GM23338 (cell line): ENCODE measurements at regions not wholly inside any gene's neighbourhood (a gene's known extent, or its start where the extent isn't known, plus 50 kb on each side); places are given as distances from the start of the nearest gene placed in this dataset.

ENCODE experiments used
- CTCF ChIP-seq, 2 experiments: fragments of 200-600 bp in 1 of 2; sonication (generic) in 1 of 2; conservative IDR thresholded peaks; 2 replicates each; pipeline versions ENCODE4 v1.5.1 to v1.6.1; 2016 to 2017; ENCODE audit warnings: antibody characterized with exemption in 2 of 2, low read depth in 2 of 2, mild to moderate bottlenecking in 2 of 2, moderate library complexity in 1 of 2
- EZH2 ChIP-seq: fragments of 200-600 bp; sonication (generic); IDR thresholded peaks from one replicate; pipeline ENCODE4 v1.8.0; 2017; ENCODE audit warnings: antibody characterized with exemption, mild to moderate bottlenecking, low read depth; ENCODE audit not compliant: unreplicated experiment
- EZH2phosphoT487 ChIP-seq: fragments of 200-600 bp; sonication (generic); IDR thresholded peaks from one replicate; pipeline ENCODE4 v1.8.1; 2018; ENCODE audit warnings: antibody characterized with exemption; ENCODE audit not compliant: unreplicated experiment
- POLR2AphosphoS5 ChIP-seq: IDR thresholded peaks from 2 replicates; pipeline ENCODE4 v1.6.1; 2016; ENCODE audit warnings: antibody characterized with exemption, low read depth
- REST ChIP-seq: IDR thresholded peaks from one replicate; pipeline ENCODE4 v1.6.1; 2018; ENCODE audit warnings: antibody characterized with exemption; ENCODE audit not compliant: unreplicated experiment

- TF ChIP-seq REST = no peak
- TF ChIP-seq CTCF (conservative IDR thresholded peaks at IDR 0.05; ENCODE audit: low read depth in 2 of 2) = no peak
- no peak for TF ChIP-seq POLR2AphosphoS5
- no peak for TF ChIP-seq EZH2
- TF ChIP-seq EZH2phosphoT487 = no peak
These were observed 258.7 kb upstream of the SNX7 start for GRCh38 chr1:98402860-98403259.
